ENCODE measurements at regions not wholly inside any gene's neighbourhood (a gene's known extent, or its start where the extent isn't known, plus 50 kb on each side); places are given as distances from the start of the nearest gene placed in this dataset.

GRCh38 chr7:13797545-13797944 lies 191.9 kb downstream of the ETV1 start:
- TF ChIP-seq, protein P1, sequence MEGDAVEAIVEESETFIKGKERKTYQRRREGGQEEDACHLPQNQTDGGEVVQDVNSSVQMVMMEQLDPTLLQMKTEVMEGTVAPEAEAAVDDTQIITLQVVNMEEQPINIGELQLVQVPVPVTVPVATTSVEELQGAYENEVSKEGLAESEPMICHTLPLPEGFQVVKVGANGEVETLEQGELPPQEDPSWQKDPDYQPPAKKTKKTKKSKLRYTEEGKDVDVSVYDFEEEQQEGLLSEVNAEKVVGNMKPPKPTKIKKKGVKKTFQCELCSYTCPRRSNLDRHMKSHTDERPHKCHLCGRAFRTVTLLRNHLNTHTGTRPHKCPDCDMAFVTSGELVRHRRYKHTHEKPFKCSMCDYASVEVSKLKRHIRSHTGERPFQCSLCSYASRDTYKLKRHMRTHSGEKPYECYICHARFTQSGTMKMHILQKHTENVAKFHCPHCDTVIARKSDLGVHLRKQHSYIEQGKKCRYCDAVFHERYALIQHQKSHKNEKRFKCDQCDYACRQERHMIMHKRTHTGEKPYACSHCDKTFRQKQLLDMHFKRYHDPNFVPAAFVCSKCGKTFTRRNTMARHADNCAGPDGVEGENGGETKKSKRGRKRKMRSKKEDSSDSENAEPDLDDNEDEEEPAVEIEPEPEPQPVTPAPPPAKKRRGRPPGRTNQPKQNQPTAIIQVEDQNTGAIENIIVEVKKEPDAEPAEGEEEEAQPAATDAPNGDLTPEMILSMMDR (IDR thresholded peaks at IDR 0.05 in 2 of 3, conservative IDR thresholded peaks at IDR 0.05 in 1 of 3; ENCODE audit: borderline replicate concordance in 1 of 3, insufficient read depth in 1 of 3, low read depth in 2 of 3, low read length in 2 of 3), result no peak
- no peak for TF ChIP-seq POLR2A (IDR thresholded peaks at IDR 0.05; ENCODE audit: borderline replicate concordance, extremely low read depth, insufficient read depth, insufficient read length)
- TF ChIP-seq SRF (IDR thresholded peaks at IDR 0.05; ENCODE audit: low read depth), result no peak
- no peak for TF ChIP-seq POLR2AphosphoS5 (IDR thresholded peaks at IDR 0.05; ENCODE audit: low read depth, low read length)
- no peak for TF ChIP-seq ZFX (IDR thresholded peaks at IDR 0.05)
- TF ChIP-seq EZH2phosphoT487 (IDR thresholded peaks at IDR 0.05; ENCODE audit: borderline replicate concordance), result no peak
- TF ChIP-seq JUND (IDR thresholded peaks at IDR 0.05), result no peak
- no peak for TF ChIP-seq EZH2 (IDR thresholded peaks at IDR 0.05)
- TF ChIP-seq ZNF274 (IDR thresholded peaks at IDR 0.05; ENCODE audit: low read depth, low read length), result no peak
- TF ChIP-seq TCF7L2 (IDR thresholded peaks at IDR 0.05; ENCODE audit: borderline replicate concordance, extremely low read depth, insufficient read depth, insufficient read length), result no peak

All from HCT116 (cell line).